ENCODE measurements at regions not wholly inside any gene's neighbourhood (a gene's known extent, or its start where the extent isn't known, plus 50 kb on each side); places are given as distances from the start of the nearest gene placed in this dataset.

GRCh38 chr16:11440657-11441012, 95.4 kb downstream of the RMI2 start:
- no peak overlapping the region for H3K4me3 ChIP-seq (replicated peaks; ENCODE audit: low read depth, low read length)
- no peak for DNase-seq (ENCODE audit: low read depth)
- TF ChIP-seq CTCF (IDR thresholded peaks at IDR 0.05; ENCODE audit: low read length, missing control alignments) = no peak

- DNase-seq (ENCODE audit: low read depth) = no peak
- no peak overlapping the region for H3K4me3 ChIP-seq (replicated peaks; ENCODE audit: low read depth, low read length)
- TF ChIP-seq CTCF (IDR thresholded peaks at IDR 0.05; ENCODE audit: low read length, missing control alignments) = no peak
These were observed 100.2 kb downstream of the RMI2 start for GRCh38 chr16:11445486-11445885.

DNA sequence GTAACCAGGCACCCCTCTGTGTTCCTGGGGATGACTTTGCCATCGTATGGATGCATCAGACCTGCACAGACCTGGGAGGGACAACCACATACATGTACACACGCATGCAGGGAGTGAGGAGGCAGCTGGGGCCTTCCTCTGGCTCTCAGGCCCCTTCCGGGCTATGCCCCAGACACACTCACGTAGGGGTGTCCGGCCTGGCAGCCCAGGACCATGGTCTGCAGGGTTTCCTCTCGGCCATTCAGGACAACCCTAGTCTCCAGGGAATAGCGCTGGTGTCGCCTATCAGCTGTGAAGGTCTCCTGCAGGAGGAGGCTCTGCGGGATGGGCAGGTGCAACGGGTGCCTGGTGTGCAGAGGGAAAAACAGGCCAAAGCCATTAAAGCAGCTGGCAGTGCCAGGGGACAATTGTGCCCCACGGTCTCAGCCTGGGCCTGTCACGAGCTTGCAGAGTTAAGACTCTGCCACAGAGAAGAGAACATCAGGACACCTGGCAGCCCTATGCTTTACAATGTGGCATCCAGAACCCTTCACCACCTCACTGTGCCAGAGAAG, 101.4 kb downstream of the RMI2 start:
- DNase-seq (ENCODE audit: low read depth) = no peak
- H3K4me3 ChIP-seq (replicated peaks; ENCODE audit: low read depth, low read length) = no peak overlapping the region
- TF ChIP-seq CTCF (IDR thresholded peaks at IDR 0.05; ENCODE audit: low read length, missing control alignments) = no peak

DNA sequence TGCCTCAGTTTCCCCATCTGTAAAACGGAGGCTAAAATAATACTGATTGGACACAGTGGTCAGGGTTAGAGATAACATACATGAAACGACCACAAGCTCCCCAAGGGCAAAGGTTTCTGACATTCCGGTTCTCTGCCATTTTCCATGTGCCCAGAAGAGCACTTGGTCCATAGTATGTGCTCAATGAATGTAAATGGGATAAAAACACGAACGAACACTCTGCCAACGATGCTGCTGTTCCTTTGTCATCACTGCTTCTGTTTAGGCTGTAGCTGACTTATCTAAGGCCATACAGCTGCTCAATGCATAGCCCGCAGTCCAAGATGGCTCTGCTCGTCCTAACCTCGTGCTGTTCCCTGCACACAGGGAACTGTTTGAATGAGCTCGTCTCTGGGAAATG, 102.0 kb downstream of the RMI2 start:
- DNase-seq (ENCODE audit: low read depth) = no peak
- H3K4me3 ChIP-seq (replicated peaks; ENCODE audit: low read depth, low read length) = no peak overlapping the region
- TF ChIP-seq CTCF (IDR thresholded peaks at IDR 0.05; ENCODE audit: low read length, missing control alignments) = no peak

DNA sequence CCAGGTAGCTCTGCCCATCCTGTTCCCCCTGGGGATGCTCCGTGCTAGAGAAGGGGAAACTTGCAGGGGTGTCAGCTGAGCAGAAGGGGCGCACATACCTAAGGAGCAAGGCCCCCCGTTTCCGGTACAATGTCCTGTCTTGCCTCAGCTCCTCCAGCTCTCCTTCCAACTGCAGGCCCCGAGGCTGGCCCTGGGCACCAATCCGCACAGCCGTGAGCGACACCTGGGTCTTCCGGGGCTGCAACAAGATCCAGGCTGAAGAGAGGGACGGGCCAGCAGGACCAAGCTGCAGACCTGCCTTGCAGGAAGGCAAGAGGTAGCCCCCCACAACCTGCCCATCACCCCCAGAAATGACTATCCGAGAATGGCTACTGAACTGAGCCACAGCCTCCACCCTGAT, 102.6 kb downstream of the RMI2 start:
- DNase-seq (ENCODE audit: low read depth) = no peak
- TF ChIP-seq CTCF (IDR thresholded peaks at IDR 0.05; ENCODE audit: low read length, missing control alignments) = no peak
- H3K4me3 ChIP-seq (replicated peaks; ENCODE audit: low read depth, low read length) = no peak overlapping the region

- no peak overlapping the region for H3K4me3 ChIP-seq (replicated peaks; ENCODE audit: low read depth, low read length)
- DNase-seq (ENCODE audit: low read depth) = no peak
- no peak for TF ChIP-seq CTCF (IDR thresholded peaks at IDR 0.05; ENCODE audit: low read length, missing control alignments)
These were observed 103.6 kb downstream of the RMI2 start for GRCh38 chr16:11448796-11449416.

DNA sequence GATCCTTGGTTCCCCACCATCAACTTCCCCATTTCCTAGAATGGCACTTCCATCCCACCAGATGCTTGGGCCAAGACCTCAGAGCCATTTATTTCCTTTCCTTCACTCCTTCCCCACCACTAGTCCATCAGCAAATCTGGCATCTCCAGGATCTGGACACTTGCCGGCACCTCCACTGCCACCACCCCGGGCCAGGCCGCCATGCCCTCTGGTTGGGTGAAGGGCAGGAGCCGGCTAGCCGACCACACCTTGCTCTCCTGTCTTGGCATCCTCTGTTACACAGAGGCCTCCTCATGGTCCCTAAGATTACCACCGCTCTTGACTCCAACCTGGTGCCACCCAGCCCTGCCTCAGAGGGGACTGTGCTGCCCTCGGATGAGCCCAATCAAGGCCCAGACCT, 104.5 kb downstream of the RMI2 start:
- no peak for TF ChIP-seq CTCF (IDR thresholded peaks at IDR 0.05; ENCODE audit: low read length, missing control alignments)
- DNase-seq (ENCODE audit: low read depth) = no peak
- H3K4me3 ChIP-seq (replicated peaks; ENCODE audit: low read depth, low read length) = no peak overlapping the region
